ENCODE measurements at regions not wholly inside any gene's neighbourhood (a gene's known extent, or its start where the extent isn't known, plus 50 kb on each side); places are given as distances from the start of the nearest gene placed in this dataset.

DNA sequence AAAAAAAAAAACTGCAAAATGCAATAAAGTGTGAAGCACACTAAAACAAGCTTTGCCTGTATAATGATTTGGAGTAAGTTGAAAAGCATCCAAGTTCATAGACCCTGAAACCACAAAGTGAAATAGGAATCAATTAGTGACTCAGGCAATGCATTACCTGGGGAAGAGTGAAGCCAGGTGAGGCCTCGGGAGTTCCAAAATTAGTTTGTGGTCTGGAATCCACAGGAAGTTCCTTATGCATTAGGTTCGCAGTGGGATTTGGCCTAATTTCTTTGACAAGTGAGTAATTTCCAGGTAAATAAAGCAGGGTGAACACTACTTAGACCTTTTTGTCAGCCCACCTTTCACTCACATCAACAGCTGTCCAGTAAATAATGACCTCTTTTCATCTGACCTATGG lies 490.8 kb downstream of the CBLN4 start:
- Histone ChIP-seq H3K27me3 (ENCODE audit: control insufficient read depth in 1 of 2, insufficient read depth in 2 of 2, low read length in 2 of 2) (no peaks in the 10 kb centered on the region), H3K4me1 (ENCODE audit: control insufficient read depth in 2 of 2, insufficient read depth in 2 of 2, low read length in 1 of 2) (no peaks in the 10 kb centered on the region), H3K4me3 (ENCODE audit: low read depth in 1 of 2, low read length in 2 of 2) (no peak overlapping the region), H3K9me3 (ENCODE audit: control insufficient read depth in 2 of 2, insufficient read depth in 1 of 2, low read depth in 1 of 2, low read length in 1 of 2) (no peaks in the 10 kb centered on the region), H3K27ac (ENCODE audit: low read depth in 2 of 2, low read length in 1 of 2) (no peak overlapping the region), H3K36me3 (ENCODE audit: control insufficient read depth in 2 of 2, insufficient read depth in 2 of 2, low read length in 1 of 2) (no peaks in the 10 kb centered on the region)
- 46 to 48% methylated on average over 2 of the region's 2 CpGs for WGBS, 2 donors

DNA sequence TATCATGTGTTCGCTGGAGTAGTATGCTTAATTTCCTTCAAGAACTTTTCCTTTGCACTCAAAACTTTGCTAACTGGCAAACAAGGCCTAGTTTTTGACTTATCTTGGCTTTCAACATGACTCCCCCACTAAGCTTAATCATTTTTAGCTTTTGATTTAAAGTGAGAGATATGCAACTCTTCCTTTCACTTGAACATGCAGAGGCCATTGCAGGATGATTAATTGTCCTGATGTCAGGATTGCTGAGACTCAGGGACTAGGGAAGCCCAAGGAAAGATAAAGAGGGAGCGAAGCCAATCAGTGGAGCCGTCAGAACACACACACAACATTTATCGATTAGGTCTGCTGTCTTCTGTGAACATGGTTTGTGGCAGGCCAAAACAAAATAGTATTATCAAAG lies 491.4 kb downstream of the CBLN4 start:
- Histone ChIP-seq H3K9me3 (ENCODE audit: control insufficient read depth in 2 of 2, insufficient read depth in 1 of 2, low read depth in 1 of 2, low read length in 1 of 2) (no peaks in the 10 kb centered on the region), H3K4me1 (ENCODE audit: control insufficient read depth in 2 of 2, insufficient read depth in 2 of 2, low read length in 1 of 2) (no peaks in the 10 kb centered on the region), H3K27me3 (ENCODE audit: control insufficient read depth in 1 of 2, insufficient read depth in 2 of 2, low read length in 2 of 2) (no peaks in the 10 kb centered on the region), H3K4me3 (ENCODE audit: low read depth in 1 of 2, low read length in 2 of 2) (no peak overlapping the region), H3K27ac (ENCODE audit: low read depth in 2 of 2, low read length in 1 of 2) (no peak overlapping the region), H3K36me3 (ENCODE audit: control insufficient read depth in 2 of 2, insufficient read depth in 2 of 2, low read length in 1 of 2) (no peaks in the 10 kb centered on the region)
- 56 to 71% methylated on average over 4 of the region's 4 CpGs for WGBS, 2 donors

DNA sequence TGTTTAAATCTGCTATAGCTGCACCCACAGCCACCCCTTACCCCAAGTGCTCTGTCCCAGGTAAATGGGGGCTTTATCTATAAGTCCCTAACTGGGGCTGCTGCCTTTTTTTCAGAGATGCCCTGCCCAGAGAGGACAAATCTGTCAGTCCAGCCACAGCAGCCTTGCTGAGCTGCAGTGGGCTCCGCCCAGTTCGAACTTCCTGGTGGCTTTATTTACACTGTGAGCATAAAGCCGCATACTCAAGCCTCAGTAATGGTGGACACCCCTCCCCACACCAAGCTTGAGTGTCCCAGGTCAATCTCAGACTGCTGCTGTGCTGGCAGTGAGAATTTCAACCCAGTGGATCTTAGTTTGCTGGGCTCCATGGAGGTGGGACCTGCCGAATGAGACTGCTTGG lies 505.2 kb downstream of the CBLN4 start:
- H3K4me3 ChIP-seq (ENCODE audit: low read depth in 1 of 2, low read length in 2 of 2), result no peak overlapping the region
- no peaks in the 10 kb centered on the region for H3K36me3 ChIP-seq (ENCODE audit: control insufficient read depth in 2 of 2, insufficient read depth in 2 of 2, low read length in 1 of 2)
- H3K27ac ChIP-seq (ENCODE audit: low read depth in 2 of 2, low read length in 1 of 2), result no peak overlapping the region
- H3K4me1 ChIP-seq (ENCODE audit: control insufficient read depth in 2 of 2, insufficient read depth in 2 of 2, low read length in 1 of 2), result no peaks in the 10 kb centered on the region
- H3K9me3 ChIP-seq (ENCODE audit: control insufficient read depth in 2 of 2, insufficient read depth in 1 of 2, low read depth in 1 of 2, low read length in 1 of 2), result no peaks in the 10 kb centered on the region
- no peaks in the 10 kb centered on the region for H3K27me3 ChIP-seq (ENCODE audit: control insufficient read depth in 1 of 2, insufficient read depth in 2 of 2, low read length in 2 of 2)
- WGBS, 2 donors, result 61 to 74% methylated on average over 4 of the region's 4 CpGs

DNA sequence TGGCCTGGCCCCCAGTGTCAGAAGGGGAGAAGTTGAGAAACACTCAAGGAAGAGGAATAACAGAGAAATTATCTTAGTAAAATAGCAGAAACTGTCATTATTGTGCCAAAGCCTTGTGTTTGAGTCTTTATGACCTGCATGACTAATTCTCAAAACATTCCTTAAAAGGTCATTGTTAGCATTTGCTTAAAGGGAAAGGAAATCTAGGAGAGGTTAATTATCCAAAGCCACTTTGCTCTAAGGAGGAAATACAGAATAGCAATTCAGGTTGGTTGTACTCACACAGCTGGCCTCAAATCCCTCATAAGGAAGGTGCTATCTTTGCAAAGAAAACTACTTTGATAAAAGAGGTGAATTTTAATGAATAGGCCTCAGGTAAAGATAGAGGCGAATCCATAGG lies 516.7 kb downstream of the CBLN4 start:
- Histone ChIP-seq H3K9me3 (ENCODE audit: control insufficient read depth in 2 of 2, insufficient read depth in 1 of 2, low read depth in 1 of 2, low read length in 1 of 2) (no peaks in the 10 kb centered on the region), H3K4me1 (ENCODE audit: control insufficient read depth in 2 of 2, insufficient read depth in 2 of 2, low read length in 1 of 2) (no peaks in the 10 kb centered on the region), H3K4me3 (ENCODE audit: low read depth in 1 of 2, low read length in 2 of 2) (no peak overlapping the region), H3K27me3 (ENCODE audit: control insufficient read depth in 1 of 2, insufficient read depth in 2 of 2, low read length in 2 of 2) (no peaks in the 10 kb centered on the region), H3K36me3 (ENCODE audit: control insufficient read depth in 2 of 2, insufficient read depth in 2 of 2, low read length in 1 of 2) (no peaks in the 10 kb centered on the region), H3K27ac (ENCODE audit: low read depth in 2 of 2, low read length in 1 of 2) (no peak overlapping the region)
- WGBS, 2 donors, result 70 to 75% methylated on average over 1 of the region's 1 CpG

DNA sequence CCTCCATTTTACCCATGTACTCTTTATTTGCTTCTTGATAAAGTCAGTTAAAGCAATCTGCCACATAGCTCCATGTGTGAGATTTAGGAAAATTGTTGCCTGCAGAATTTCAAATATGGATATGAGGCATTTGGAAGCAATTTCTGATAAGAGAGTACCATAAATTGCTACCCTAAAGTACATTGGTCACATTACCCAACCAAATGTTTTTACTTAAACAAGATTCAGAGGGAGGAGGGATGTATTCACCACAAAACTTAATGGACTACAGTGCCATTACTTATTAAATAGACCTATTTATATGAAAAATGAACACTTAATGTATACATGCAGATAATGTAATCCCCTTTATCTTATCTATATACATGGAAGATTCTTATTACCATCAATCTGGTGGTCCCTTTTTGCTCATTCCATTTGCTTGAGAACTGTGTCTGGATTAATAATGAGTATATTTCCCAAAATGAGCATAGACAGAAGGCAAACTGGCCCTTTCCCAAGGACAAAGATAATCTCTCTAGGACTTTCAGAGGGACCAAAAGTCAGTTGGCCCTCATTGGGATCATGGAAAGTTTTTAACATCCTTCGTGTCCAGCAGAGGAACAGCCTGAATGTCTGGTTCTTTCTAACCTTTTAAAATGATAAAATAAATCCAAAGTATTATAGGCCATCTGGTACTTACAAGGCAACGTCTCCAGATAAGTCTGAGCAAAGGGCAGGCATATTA lies 526.4 kb downstream of the CBLN4 start:
- WGBS, 2 donors, result 57 to 60% methylated on average over 2 of the region's 2 CpGs
- no peaks in the 10 kb centered on the region for H3K4me1 ChIP-seq (ENCODE audit: control insufficient read depth in 2 of 2, insufficient read depth in 2 of 2, low read length in 1 of 2)
- no peak overlapping the region for H3K4me3 ChIP-seq (ENCODE audit: low read depth in 1 of 2, low read length in 2 of 2)
- no peaks in the 10 kb centered on the region for H3K9me3 ChIP-seq (ENCODE audit: control insufficient read depth in 2 of 2, insufficient read depth in 1 of 2, low read depth in 1 of 2, low read length in 1 of 2)
- no peak overlapping the region for H3K27ac ChIP-seq (ENCODE audit: low read depth in 2 of 2, low read length in 1 of 2)
- no peaks in the 10 kb centered on the region for H3K36me3 ChIP-seq (ENCODE audit: control insufficient read depth in 2 of 2, insufficient read depth in 2 of 2, low read length in 1 of 2)
- peaks cover 0 to 4% of the 10 kb centered on the region in 2 donors for H3K27me3 ChIP-seq (ENCODE audit: control insufficient read depth in 1 of 2, insufficient read depth in 2 of 2, low read length in 2 of 2)

DNA sequence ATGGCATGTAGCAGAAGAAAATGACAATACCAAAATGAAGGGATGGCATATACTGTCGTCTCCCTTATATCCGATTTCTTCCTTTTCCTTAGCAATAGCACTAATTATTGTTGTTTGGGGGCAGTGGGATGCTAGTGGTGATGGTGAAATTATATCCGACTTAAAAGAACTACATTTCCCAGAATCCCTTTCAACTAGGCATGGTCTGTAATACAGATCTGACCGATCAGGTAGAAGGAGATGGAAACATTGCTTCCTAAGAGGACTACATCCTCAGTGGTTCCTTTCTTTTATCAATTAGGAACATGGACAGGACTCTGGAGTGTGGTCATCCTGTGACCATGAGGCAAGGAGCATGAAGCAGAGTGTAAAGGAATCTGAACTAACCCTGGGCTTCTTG lies 532.6 kb downstream of the CBLN4 start:
- H3K27ac ChIP-seq (ENCODE audit: low read depth in 2 of 2, low read length in 1 of 2), result no peak overlapping the region
- no peaks in the 10 kb centered on the region for H3K36me3 ChIP-seq (ENCODE audit: control insufficient read depth in 2 of 2, insufficient read depth in 2 of 2, low read length in 1 of 2)
- H3K4me3 ChIP-seq (ENCODE audit: low read depth in 1 of 2, low read length in 2 of 2), result no peak overlapping the region
- H3K27me3 ChIP-seq (ENCODE audit: control insufficient read depth in 1 of 2, insufficient read depth in 2 of 2, low read length in 2 of 2), result no peaks in the 10 kb centered on the region
- no peaks in the 10 kb centered on the region for H3K9me3 ChIP-seq (ENCODE audit: control insufficient read depth in 2 of 2, insufficient read depth in 1 of 2, low read depth in 1 of 2, low read length in 1 of 2)
- whole genome bisulfite sequencing, 2 donors, result 68 to 77% methylated on average over 4 of the region's 4 CpGs
- H3K4me1 ChIP-seq (ENCODE audit: control insufficient read depth in 2 of 2, insufficient read depth in 2 of 2, low read length in 1 of 2), result no peaks in the 10 kb centered on the region

DNA sequence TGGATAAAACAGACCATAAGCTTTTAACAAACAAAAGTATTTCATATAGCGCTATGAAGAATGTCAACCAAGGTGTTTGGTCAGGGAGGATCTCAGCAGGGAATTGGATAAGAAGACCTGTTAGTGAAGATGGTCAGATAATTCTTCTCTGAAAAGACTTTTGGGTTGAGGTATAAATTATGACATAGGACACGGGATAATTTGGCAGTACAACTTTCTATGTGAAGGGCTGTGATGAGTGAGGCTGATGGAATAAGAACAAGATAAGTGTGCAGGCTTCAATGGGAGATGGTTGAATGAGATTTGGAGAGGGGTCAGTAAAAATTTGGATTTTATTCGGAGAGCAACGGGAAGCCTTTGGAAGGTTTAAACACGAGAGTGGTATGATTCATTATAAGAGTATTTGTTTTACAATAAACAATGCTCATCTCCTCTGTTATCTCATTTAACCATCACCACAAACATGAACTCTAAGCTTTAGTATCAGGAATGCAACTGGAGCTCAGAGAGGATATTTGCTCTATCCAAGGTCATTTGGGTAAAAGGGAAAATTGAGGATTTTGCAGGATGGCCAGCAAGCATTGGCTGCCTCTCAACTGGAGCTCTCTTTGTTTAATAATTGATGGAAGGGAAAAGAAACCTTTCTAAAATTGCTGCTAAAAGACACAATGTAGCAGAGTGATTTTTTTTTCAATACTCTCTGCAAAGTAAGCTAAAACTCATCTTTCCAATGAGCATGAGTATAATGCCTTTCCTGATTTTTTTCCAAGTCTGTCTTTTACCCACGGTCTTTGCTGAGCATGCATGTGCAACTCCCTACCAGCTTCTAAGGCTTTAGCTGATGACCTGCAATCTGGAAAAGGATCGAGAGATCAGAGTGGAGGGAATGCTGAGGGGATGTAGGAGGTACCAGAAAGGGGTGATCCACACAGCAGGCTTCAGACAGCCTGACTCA lies 534.0 kb downstream of the CBLN4 start:
- Histone ChIP-seq H3K9me3 (ENCODE audit: control insufficient read depth in 2 of 2, insufficient read depth in 1 of 2, low read depth in 1 of 2, low read length in 1 of 2) (no peaks in the 10 kb centered on the region), H3K4me1 (ENCODE audit: control insufficient read depth in 2 of 2, insufficient read depth in 2 of 2, low read length in 1 of 2) (no peaks in the 10 kb centered on the region), H3K27me3 (ENCODE audit: control insufficient read depth in 1 of 2, insufficient read depth in 2 of 2, low read length in 2 of 2) (no peaks in the 10 kb centered on the region), H3K4me3 (ENCODE audit: low read depth in 1 of 2, low read length in 2 of 2) (no peak overlapping the region), H3K36me3 (ENCODE audit: control insufficient read depth in 2 of 2, insufficient read depth in 2 of 2, low read length in 1 of 2) (no peaks in the 10 kb centered on the region), H3K27ac (ENCODE audit: low read depth in 2 of 2, low read length in 1 of 2) (no peak overlapping the region)
- 53 to 55% methylated on average over 7 of the region's 7 CpGs for WGBS, 2 donors

DNA sequence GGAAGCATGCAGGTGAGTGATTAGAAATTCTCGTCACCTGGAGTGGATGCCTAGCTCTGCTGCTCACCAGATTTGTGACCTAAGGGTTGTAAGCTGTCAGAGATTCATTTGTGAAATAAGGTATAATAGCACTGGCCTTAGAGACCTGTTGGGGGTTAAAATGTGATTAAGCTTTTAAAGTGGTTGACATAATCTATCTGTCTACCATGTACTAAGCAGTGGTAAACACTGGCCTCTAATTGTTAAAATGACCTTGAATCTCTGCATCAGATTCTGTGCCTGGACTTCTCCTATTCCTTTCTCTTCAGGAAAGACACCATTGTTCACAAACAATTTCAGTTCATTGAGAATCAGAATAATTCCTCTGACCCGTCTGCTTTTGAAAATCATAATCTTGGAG lies 536.2 kb downstream of the CBLN4 start:
- Histone ChIP-seq H3K9me3 (ENCODE audit: control insufficient read depth in 2 of 2, insufficient read depth in 1 of 2, low read depth in 1 of 2, low read length in 1 of 2) (no peaks in the 10 kb centered on the region), H3K27me3 (ENCODE audit: control insufficient read depth in 1 of 2, insufficient read depth in 2 of 2, low read length in 2 of 2) (no peaks in the 10 kb centered on the region), H3K36me3 (ENCODE audit: control insufficient read depth in 2 of 2, insufficient read depth in 2 of 2, low read length in 1 of 2) (no peaks in the 10 kb centered on the region), H3K27ac (ENCODE audit: low read depth in 2 of 2, low read length in 1 of 2) (no peak overlapping the region), H3K4me1 (ENCODE audit: control insufficient read depth in 2 of 2, insufficient read depth in 2 of 2, low read length in 1 of 2) (no peaks in the 10 kb centered on the region), H3K4me3 (ENCODE audit: low read depth in 1 of 2, low read length in 2 of 2) (no peak overlapping the region)
- WGBS, 2 donors, result 78 to 83% methylated on average over 2 of the region's 2 CpGs

DNA sequence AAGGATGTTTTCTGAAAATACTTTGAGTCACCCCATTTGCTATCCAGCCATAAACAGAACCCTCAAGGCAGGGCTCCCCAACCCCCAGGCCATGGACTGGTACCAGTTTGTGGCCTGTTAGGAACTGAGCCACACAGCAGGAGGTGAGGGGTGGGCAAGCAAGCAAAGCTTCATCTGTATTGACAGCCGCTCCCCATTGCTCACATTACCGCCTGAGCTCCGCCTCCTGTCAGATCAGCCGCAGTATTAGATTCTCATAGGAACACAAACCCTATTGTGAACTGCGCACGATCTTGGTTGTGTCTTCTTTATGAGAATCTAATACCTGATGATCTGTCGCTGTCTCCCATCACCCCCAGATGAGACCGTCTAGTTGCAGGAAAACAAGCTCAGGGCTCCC lies 543.8 kb downstream of the CBLN4 start:
- no peak overlapping the region for H3K27ac ChIP-seq (ENCODE audit: low read depth in 2 of 2, low read length in 1 of 2)
- H3K9me3 ChIP-seq (ENCODE audit: control insufficient read depth in 2 of 2, insufficient read depth in 1 of 2, low read depth in 1 of 2, low read length in 1 of 2), result no peaks in the 10 kb centered on the region
- H3K4me3 ChIP-seq (ENCODE audit: low read depth in 1 of 2, low read length in 2 of 2), result no peak overlapping the region
- H3K27me3 ChIP-seq (ENCODE audit: control insufficient read depth in 1 of 2, insufficient read depth in 2 of 2, low read length in 2 of 2), result no peaks in the 10 kb centered on the region
- H3K4me1 ChIP-seq (ENCODE audit: control insufficient read depth in 2 of 2, insufficient read depth in 2 of 2, low read length in 1 of 2), result no peaks in the 10 kb centered on the region
- H3K36me3 ChIP-seq (ENCODE audit: control insufficient read depth in 2 of 2, insufficient read depth in 2 of 2, low read length in 1 of 2), result no peaks in the 10 kb centered on the region
- WGBS, 2 donors, result 95 to 97% methylated on average over 8 of the region's 8 CpGs
